Mesendoderm (in vitro differentiated cells): ENCODE measurements at regions not wholly inside any gene's neighbourhood (a gene's known extent, or its start where the extent isn't known, plus 50 kb on each side); places are given as distances from the start of the nearest gene placed in this dataset.

Experiments used
- DNase-seq: peaks from one replicate; pipeline ENCODE4 v3.0.0; 2013
- H2AK5ac ChIP-seq: 2 replicates; pipeline ENCODE4 v1.6.1; 2013; ENCODE audit warnings: low read length, inconsistent platforms
- H2BK120ac ChIP-seq: 2 replicates; pipeline ENCODE4 v1.6.1; 2013; ENCODE audit warnings: low read depth, mild to moderate bottlenecking, low read length, moderate library complexity, mixed read lengths
- H2BK15ac ChIP-seq: replicated peaks from 2 replicates; pipeline ENCODE4 v1.6.1; 2013; ENCODE audit warnings: low read depth, mild to moderate bottlenecking, moderate library complexity
- H2BK5ac ChIP-seq: 2 replicates; pipeline ENCODE4 v1.6.1; 2013; ENCODE audit warnings: low read length, inconsistent platforms
- H3K18ac ChIP-seq: 2 replicates; pipeline ENCODE4 v1.6.1; 2013; ENCODE audit warnings: mild to moderate bottlenecking, low read length, mixed read lengths
- H3K23ac ChIP-seq: one replicate; pipeline ENCODE4 v1.6.1; 2013; ENCODE audit warnings: low read length
- H3K27ac ChIP-seq: 2 replicates; pipeline ENCODE4 v1.5.1; 2013; ENCODE audit warnings: low read depth, mild to moderate bottlenecking, inconsistent platforms, low read length, moderate library complexity
- H3K27me3 ChIP-seq: 2 replicates; pipeline ENCODE4 v1.6.1; 2013; ENCODE audit warnings: low read length, control low read depth, mild to moderate bottlenecking, inconsistent platforms; ENCODE audit not compliant: insufficient read depth, poor library complexity
- H3K36me3 ChIP-seq: 2 replicates; pipeline ENCODE4 v1.6.1; 2013; ENCODE audit warnings: low read length, inconsistent platforms; ENCODE audit not compliant: control insufficient read depth, insufficient read depth
- H3K4ac ChIP-seq: one replicate; pipeline ENCODE4 v1.6.1; 2013; ENCODE audit warnings: low read depth, mild to moderate bottlenecking, low read length, moderate library complexity
- H3K4me1 ChIP-seq: 2 replicates; pipeline ENCODE4 v1.6.1; 2013; ENCODE audit warnings: low read depth, low read length, inconsistent platforms; ENCODE audit not compliant: control insufficient read depth
- H3K4me2 ChIP-seq: 2 replicates; pipeline ENCODE4 v1.6.1; 2013; ENCODE audit warnings: low read length
- H3K4me3 ChIP-seq: 2 replicates; pipeline ENCODE4 v1.5.1; 2013; ENCODE audit warnings: mild to moderate bottlenecking, low read length
- H3K56ac ChIP-seq: one replicate; pipeline ENCODE4 v1.6.1; 2013; ENCODE audit warnings: low read length
- H3K79me1 ChIP-seq: 2 replicates; pipeline ENCODE4 v1.6.1; 2013; ENCODE audit warnings: low read length, inconsistent platforms
- H3K79me2 ChIP-seq: 2 replicates; pipeline ENCODE4 v1.6.1; 2013; ENCODE audit warnings: mild to moderate bottlenecking, low read length; ENCODE audit not compliant: control insufficient read depth, insufficient read depth
- H3K9ac ChIP-seq: 2 replicates; pipeline ENCODE4 v1.6.1; 2013; ENCODE audit warnings: low read length, inconsistent platforms
- H4K5ac ChIP-seq: one replicate; pipeline ENCODE4 v1.6.1; 2013; ENCODE audit warnings: low read length
- H4K8ac ChIP-seq: one replicate; pipeline ENCODE4 v1.6.1; 2013; ENCODE audit warnings: low read depth, mild to moderate bottlenecking, control low read depth, low read length, moderate library complexity
- WGBS: extraction: QIAGEN DNeasy Blood & Tissue Kit; methylation state at CpG from one replicate; pipeline ENCODE4 v1.1.7; 2013; ENCODE audit warnings: low lambda C conversion rate, missing lambda C conversion rate; ENCODE audit not compliant: insufficient coverage; ENCODE audit errors: extremely low coverage; 5-methylcytosine and 5-hydroxymethylcytosine counted together

GRCh38 chrX:20364238-20364637 is 97.5 kb upstream of the RPS6KA3 start:
- no peak overlapping the region for H2BK5ac ChIP-seq
- no peaks in the 10 kb centered on the region for H3K27me3 ChIP-seq
- no peak overlapping the region for H3K18ac ChIP-seq
- H3K56ac ChIP-seq, result no peak overlapping the region
- H3K4me2 ChIP-seq, result no peak overlapping the region
- no peak overlapping the region for H3K4ac ChIP-seq
- H3K36me3 ChIP-seq, result no peaks in the 10 kb centered on the region
- no peaks in the 10 kb centered on the region for H3K79me1 ChIP-seq
- H3K4me3 ChIP-seq, result no peak overlapping the region
- no CpG with 5 or more reads among the region's 4 CpGs for WGBS
- H3K9ac ChIP-seq, result no peak overlapping the region
- peaks cover 2% of the 10 kb centered on the region for H3K4me1 ChIP-seq
- no peak overlapping the region for H2BK120ac ChIP-seq
- H4K8ac ChIP-seq, result no peak overlapping the region
- H3K23ac ChIP-seq, result no peak overlapping the region
- H2BK15ac ChIP-seq, result no peak overlapping the region
- H2AK5ac ChIP-seq, result no peak overlapping the region
- H3K79me2 ChIP-seq, result no peaks in the 10 kb centered on the region
- H3K27ac ChIP-seq, result no peak overlapping the region
- no peak overlapping the region for H4K5ac ChIP-seq
- no peak for DNase-seq

DNA sequence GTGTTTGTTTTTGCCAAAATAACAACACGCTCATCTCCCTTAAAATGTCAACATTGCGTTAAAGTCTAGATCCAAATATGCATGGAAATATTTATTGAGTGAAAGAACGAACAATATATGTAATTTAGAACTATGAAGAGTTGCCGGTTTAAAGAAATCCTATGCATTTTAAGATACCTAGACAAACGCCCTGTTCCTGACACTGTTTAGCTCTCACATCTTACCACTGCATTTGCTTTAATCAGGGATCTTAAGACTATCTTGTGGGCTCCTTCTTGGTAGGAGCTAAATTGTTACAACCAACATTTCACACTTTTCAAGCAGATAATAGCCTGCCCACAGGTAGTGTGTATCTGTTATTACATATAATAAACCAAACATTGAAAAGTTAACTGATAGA is 96.6 kb upstream of the RPS6KA3 start:
- H2AK5ac ChIP-seq, result no peak overlapping the region
- no peak overlapping the region for H2BK120ac ChIP-seq
- H3K27ac ChIP-seq, result no peak overlapping the region
- H3K27me3 ChIP-seq, result no peaks in the 10 kb centered on the region
- H4K8ac ChIP-seq, result no peak overlapping the region
- no peak overlapping the region for H3K4me3 ChIP-seq
- H4K5ac ChIP-seq, result no peak overlapping the region
- DNase-seq, result no peak
- no peaks in the 10 kb centered on the region for H3K79me2 ChIP-seq
- no peak overlapping the region for H3K56ac ChIP-seq
- no CpG with 5 or more reads among the region's 5 CpGs for WGBS
- H3K4me1 ChIP-seq, result peaks cover 2% of the 10 kb centered on the region
- no peak overlapping the region for H2BK15ac ChIP-seq
- H3K79me1 ChIP-seq, result no peaks in the 10 kb centered on the region
- H3K23ac ChIP-seq, result no peak overlapping the region
- H3K4me2 ChIP-seq, result no peak overlapping the region
- no peaks in the 10 kb centered on the region for H3K36me3 ChIP-seq
- H2BK5ac ChIP-seq, result no peak overlapping the region
- no peak overlapping the region for H3K9ac ChIP-seq
- no peak overlapping the region for H3K4ac ChIP-seq
- H3K18ac ChIP-seq, result no peak overlapping the region

DNA sequence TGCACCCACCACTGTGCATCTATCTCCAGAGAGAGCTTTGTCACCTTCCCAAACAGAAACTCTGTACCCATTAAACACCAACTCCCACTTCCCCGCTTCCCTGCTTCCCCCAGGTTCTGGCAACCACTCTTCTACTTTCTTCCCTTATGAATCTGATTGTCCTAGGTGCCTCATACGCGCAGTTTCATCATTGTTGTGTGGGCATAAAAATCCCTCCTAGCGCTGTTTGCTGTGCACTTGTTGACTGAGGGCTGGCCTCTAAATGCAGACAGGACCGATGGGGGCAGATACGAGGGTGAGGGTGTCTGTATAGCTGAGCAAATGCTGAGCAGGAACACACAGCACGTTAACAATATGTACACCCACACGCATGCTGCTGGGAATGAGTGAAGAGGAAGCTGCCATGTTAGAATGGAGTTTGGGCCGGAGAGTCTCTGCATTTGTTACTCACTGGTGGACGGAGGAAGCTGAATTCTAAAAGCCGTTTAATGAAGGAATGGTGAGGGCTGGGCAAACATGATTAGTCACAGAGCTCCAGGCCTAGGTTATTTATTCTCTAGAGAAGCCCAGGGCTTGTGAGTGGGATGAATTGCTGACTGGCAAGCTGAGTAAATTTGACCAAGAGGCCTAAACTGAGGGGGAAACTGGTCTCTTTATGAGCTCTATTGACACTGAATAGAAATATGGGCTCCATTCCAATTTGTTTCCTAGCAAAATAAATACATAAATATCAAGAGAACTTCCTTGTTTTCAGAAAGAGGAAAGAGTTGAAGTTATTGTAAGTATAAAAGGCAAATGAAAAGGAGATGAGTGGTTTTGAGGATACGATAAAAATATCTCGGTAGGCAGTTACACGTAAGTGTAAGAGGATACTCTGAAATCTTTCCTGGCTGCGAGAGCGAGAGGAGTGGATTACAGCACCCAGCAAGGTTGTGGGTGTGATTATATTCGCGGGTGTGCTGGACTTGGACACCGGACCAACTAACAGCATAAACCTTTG is 95.9 kb upstream of the RPS6KA3 start:
- Histone ChIP-seq H3K56ac (peak overlapping the region; percentile 70), H2BK5ac (peak overlapping the region; percentile 41), H3K4me1 (peaks cover 2% of the 10 kb centered on the region), H3K79me1 (no peaks in the 10 kb centered on the region), H2BK120ac (no peak overlapping the region), H3K27ac (no peak overlapping the region), H2AK5ac (no peak overlapping the region), H3K79me2 (no peaks in the 10 kb centered on the region), H3K18ac (peak overlapping the region; percentile 68), H4K5ac (no peak overlapping the region), H2BK15ac (no peak overlapping the region), H3K4ac (no peak overlapping the region), H4K8ac (no peak overlapping the region), H3K4me2 (no peak overlapping the region), H3K23ac (no peak overlapping the region), H3K9ac (no peak overlapping the region), H3K4me3 (no peak overlapping the region), H3K36me3 (no peaks in the 10 kb centered on the region), H3K27me3 (no peaks in the 10 kb centered on the region)
- WGBS, result 100% methylated on average over 1 of the region's 19 CpGs
- peak; percentile 32 for DNase-seq

DNA sequence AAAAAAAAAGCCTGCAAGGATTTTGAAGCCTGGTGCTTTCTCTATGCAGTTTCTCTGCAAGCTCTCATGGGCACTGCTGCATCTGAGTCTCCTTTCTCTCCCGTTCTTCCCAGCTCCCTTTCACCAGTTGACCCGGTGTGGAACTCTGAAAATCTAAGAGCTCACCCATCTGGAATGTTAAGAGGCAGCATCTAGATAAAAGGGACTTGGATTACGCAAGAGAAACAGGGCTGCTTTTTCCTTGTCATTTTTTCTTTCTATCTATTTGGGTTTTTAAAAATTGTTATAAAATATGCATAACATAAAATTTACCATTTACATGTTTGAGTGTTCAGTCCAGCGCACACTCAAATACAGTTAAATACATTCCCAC is 95.2 kb upstream of the RPS6KA3 start:
- peaks cover 2% of the 10 kb centered on the region for H3K4me1 ChIP-seq
- H4K5ac ChIP-seq, result no peak overlapping the region
- H3K23ac ChIP-seq, result no peak overlapping the region
- no peak overlapping the region for H2BK120ac ChIP-seq
- no peaks in the 10 kb centered on the region for H3K27me3 ChIP-seq
- no peak overlapping the region for H3K4me3 ChIP-seq
- no peaks in the 10 kb centered on the region for H3K36me3 ChIP-seq
- H3K79me1 ChIP-seq, result no peaks in the 10 kb centered on the region
- DNase-seq, result peak; percentile 90
- no peak overlapping the region for H3K4ac ChIP-seq
- H3K79me2 ChIP-seq, result no peaks in the 10 kb centered on the region
- H3K56ac ChIP-seq, result peak overlapping the region; percentile 70
- H4K8ac ChIP-seq, result no peak overlapping the region
- no peak overlapping the region for H3K4me2 ChIP-seq
- no peak overlapping the region for H3K18ac ChIP-seq
- H3K27ac ChIP-seq, result no peak overlapping the region
- H2AK5ac ChIP-seq, result no peak overlapping the region
- no CpG with 5 or more reads among the region's 4 CpGs for WGBS
- H2BK15ac ChIP-seq, result no peak overlapping the region
- H2BK5ac ChIP-seq, result no peak overlapping the region
- no peak overlapping the region for H3K9ac ChIP-seq

DNA sequence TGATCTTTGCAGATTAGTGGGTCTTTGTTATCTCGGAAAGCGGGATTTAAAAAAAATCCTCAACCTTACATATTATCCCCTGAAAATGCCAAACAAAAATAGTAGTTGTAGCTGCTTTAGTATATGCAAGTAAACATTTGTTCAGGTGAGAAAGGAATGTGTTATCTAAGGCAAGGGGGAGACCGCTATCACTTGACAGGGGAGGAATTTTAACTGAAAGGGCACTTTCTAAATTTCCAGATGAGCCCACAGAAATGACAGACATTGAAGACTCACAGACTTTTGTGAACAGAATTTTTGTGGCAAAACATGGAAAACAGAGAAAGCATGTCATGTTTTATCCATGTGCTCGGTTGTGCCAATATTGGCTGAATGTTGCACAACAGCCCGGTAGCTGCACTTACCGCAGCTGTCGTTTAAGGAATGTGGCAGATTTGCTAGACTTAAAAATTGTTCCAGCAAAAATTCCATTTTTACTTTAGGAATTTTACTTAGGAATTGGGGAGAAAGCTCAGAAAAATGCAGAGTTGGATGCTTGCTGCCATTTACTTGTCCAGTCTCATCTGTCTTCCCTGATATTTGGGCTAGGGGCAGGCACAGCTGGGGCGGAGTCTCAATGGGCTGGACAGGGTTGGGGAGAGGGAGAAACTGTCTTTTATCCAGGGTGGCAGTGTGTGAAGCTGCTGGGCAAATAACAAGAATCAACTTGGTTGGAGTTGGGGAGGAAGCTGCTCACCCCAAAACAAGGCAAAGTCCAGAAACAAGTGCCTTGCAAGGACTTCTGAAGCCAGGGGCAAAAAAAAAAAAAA is 94.6 kb upstream of the RPS6KA3 start:
- Histone ChIP-seq H4K8ac (no peak overlapping the region), H3K9ac (no peak overlapping the region), H3K4me3 (no peak overlapping the region), H3K4me1 (peaks cover 2% of the 10 kb centered on the region), H2BK15ac (no peak overlapping the region), H3K27me3 (no peaks in the 10 kb centered on the region), H2BK120ac (no peak overlapping the region), H3K4me2 (no peak overlapping the region), H3K56ac (no peak overlapping the region), H3K27ac (no peak overlapping the region), H2AK5ac (no peak overlapping the region), H3K4ac (no peak overlapping the region), H3K18ac (no peak overlapping the region), H3K23ac (no peak overlapping the region), H4K5ac (no peak overlapping the region), H2BK5ac (no peak overlapping the region), H3K79me1 (no peaks in the 10 kb centered on the region), H3K36me3 (no peaks in the 10 kb centered on the region), H3K79me2 (no peaks in the 10 kb centered on the region)
- WGBS, result no CpG with 5 or more reads among the region's 8 CpGs
- DNase-seq, result peak; percentile 50
